ENCODE measurements at regions not wholly inside any gene's neighbourhood (a gene's known extent, or its start where the extent isn't known, plus 50 kb on each side); places are given as distances from the start of the nearest gene placed in this dataset.

GRCh38 chr4:41379230-41379629, 122.5 kb downstream of the UCHL1 start:
- no peak for ATAC-seq
- DNase-seq (ENCODE audit: missing footprints): no peak
- intact Hi-C loops (cut with DNase I): no loop called here

- intact Hi-C loops (cut with DNase I): no loop called here
Observed at GRCh38 chr4:41380511-41381157, 123.9 kb downstream of the UCHL1 start.

GRCh38 chr4:41381384-41381783, 124.7 kb downstream of the UCHL1 start:
- intact Hi-C loops (cut with DNase I): no loop called here
- ATAC-seq: no peak
- no peak for DNase-seq (ENCODE audit: missing footprints)

More at GRCh38 chr4:41380511-41381157, 123.9 kb downstream of the UCHL1 start:
- no peak for ATAC-seq
- no peak for DNase-seq (ENCODE audit: missing footprints)

- intact Hi-C loops (cut with DNase I): no loop called here
- peak; percentile 66 for ATAC-seq
- DNase-seq (ENCODE audit: missing footprints): peak; percentile 90
Observed at GRCh38 chr4:41384992-41385391, 128.3 kb downstream of the UCHL1 start.

- intact Hi-C loops (cut with DNase I): no loop called here
- DNase-seq (ENCODE audit: missing footprints) (no peak), ATAC-seq (no peak)
Observed at GRCh38 chr4:41385481-41385880, 128.8 kb downstream of the UCHL1 start.

GRCh38 chr4:41388080-41388479, 131.4 kb downstream of the UCHL1 start:
- ATAC-seq (no peak), DNase-seq (ENCODE audit: missing footprints) (no peak)
- intact Hi-C loops (cut with DNase I): no loop called here

GRCh38 chr4:41389356-41389755, 132.6 kb downstream of the UCHL1 start:
- no peak for ATAC-seq
- intact Hi-C loops (cut with DNase I): no loop called here
- DNase-seq (ENCODE audit: missing footprints): no peak

GRCh38 chr4:41390661-41391060, 133.9 kb downstream of the UCHL1 start:
- no peak for ATAC-seq
- no peak for DNase-seq (ENCODE audit: missing footprints)
- intact Hi-C loops (cut with DNase I): no loop called here

GRCh38 chr4:41391271-41391670, 134.5 kb downstream of the UCHL1 start:
- DNase-seq (ENCODE audit: missing footprints) (no peak), ATAC-seq (no peak)
- intact Hi-C loops (cut with DNase I): no loop called here

GRCh38 chr4:41394481-41394894, 137.8 kb downstream of the UCHL1 start:
- ATAC-seq: no peak
- intact Hi-C loops (cut with DNase I): no loop called here

GRCh38 chr4:41396214-41396613, 139.5 kb downstream of the UCHL1 start:
- intact Hi-C loops (cut with DNase I): no loop called here
- ATAC-seq: no peak

More at GRCh38 chr4:41394481-41394894, 137.8 kb downstream of the UCHL1 start:
- DNase-seq (ENCODE audit: missing footprints): no peak

GRCh38 chr4:41396869-41397268, 140.1 kb downstream of the UCHL1 start:
- intact Hi-C loops (cut with DNase I): no loop called here
- no peak for ATAC-seq
- DNase-seq (ENCODE audit: missing footprints): no peak

More at GRCh38 chr4:41396214-41396613, 139.5 kb downstream of the UCHL1 start:
- no peak for DNase-seq (ENCODE audit: missing footprints)

GRCh38 chr4:41399231-41399630, 138.7 kb upstream of the LIMCH1 start:
- ATAC-seq: no peak
- intact Hi-C loops (cut with DNase I): no loop called here
- no peak for DNase-seq (ENCODE audit: missing footprints)

GRCh38 chr4:41400296-41400695, 137.7 kb upstream of the LIMCH1 start:
- intact Hi-C loops (cut with DNase I): no loop called here
- DNase-seq (ENCODE audit: missing footprints) (no peak), ATAC-seq (no peak)

GRCh38 chr4:41405464-41406112, 132.4 kb upstream of the LIMCH1 start:
- no peak for DNase-seq (ENCODE audit: missing footprints)
- intact Hi-C loops (cut with DNase I): no loop called here
- no peak for ATAC-seq

- DNase-seq (ENCODE audit: missing footprints) (no peak), ATAC-seq (no peak)
- intact Hi-C loops (cut with DNase I): no loop called here
Observed at GRCh38 chr4:41406113-41406516, 131.8 kb upstream of the LIMCH1 start.

GRCh38 chr4:41408150-41408549, 129.8 kb upstream of the LIMCH1 start:
- intact Hi-C loops (cut with DNase I): no loop called here
- no peak for DNase-seq (ENCODE audit: missing footprints)

GRCh38 chr4:41408859-41409593, 128.9 kb upstream of the LIMCH1 start:
- DNase-seq (ENCODE audit: missing footprints) (no peak), ATAC-seq (peak; percentile 14)
- intact Hi-C loops (cut with DNase I): no loop called here

More at GRCh38 chr4:41408150-41408549, 129.8 kb upstream of the LIMCH1 start:
- ATAC-seq: no peak

- ATAC-seq: no peak
- intact Hi-C loops (cut with DNase I): no loop called here
- no peak for DNase-seq (ENCODE audit: missing footprints)
Observed at GRCh38 chr4:41409594-41409895, 128.4 kb upstream of the LIMCH1 start.

- no peak for DNase-seq (ENCODE audit: missing footprints)
- no peak for ATAC-seq
- intact Hi-C loops (cut with DNase I): no loop called here
Observed at GRCh38 chr4:41410049-41410448, 127.9 kb upstream of the LIMCH1 start.
